Suprapubic skin (tissue), 4 donors: ENCODE measurements at regions not wholly inside any gene's neighbourhood (a gene's known extent, or its start where the extent isn't known, plus 50 kb on each side); places are given as distances from the start of the nearest gene placed in this dataset.

Source experiments
- CTCF ChIP-seq, 2 donors: fragments of 200-600 bp in 1 of 2; fragments of 450-650 bp in 1 of 2; sonication (generic) in 1 of 2; IDR thresholded peaks; one replicate each; pipeline ENCODE4 v1.5.1; 2016 to 2019; ENCODE audit warnings: antibody characterized with exemption in 2 of 2, mild to moderate bottlenecking in 1 of 2, moderate library complexity in 1 of 2
- EP300 ChIP-seq: sonication (generic); formaldehyde crosslinking; IDR thresholded peaks from one replicate; pipeline ENCODE4 v1.6.1; 2017; ENCODE audit warnings: antibody characterized with exemption
- POLR2A ChIP-seq, 2 donors: fragments of 450-650 bp; IDR thresholded peaks; one replicate each; pipeline ENCODE4 v1.6.1; 2017; ENCODE audit warnings: antibody characterized with exemption in 2 of 2, mild to moderate bottlenecking in 2 of 2, moderate library complexity in 2 of 2
- POLR2AphosphoS5 ChIP-seq, 3 donors: sonication (generic); formaldehyde crosslinking; IDR thresholded peaks; one replicate each; pipeline ENCODE4 v1.6.1; 2017; ENCODE audit warnings: antibody characterized with exemption in 3 of 3

GRCh38 chr7:34220506-34221185 is 315.3 kb downstream of the BMPER start:
- TF ChIP-seq CTCF (IDR thresholded peaks at IDR 0.05) (no peak), POLR2A (IDR thresholded peaks at IDR 0.05) (no peak), POLR2AphosphoS5 (IDR thresholded peaks at IDR 0.05) (no peak), EP300 (no peak)
